ENCODE measurements at regions not wholly inside any gene's neighbourhood (a gene's known extent, or its start where the extent isn't known, plus 50 kb on each side); places are given as distances from the start of the nearest gene placed in this dataset.

DNA sequence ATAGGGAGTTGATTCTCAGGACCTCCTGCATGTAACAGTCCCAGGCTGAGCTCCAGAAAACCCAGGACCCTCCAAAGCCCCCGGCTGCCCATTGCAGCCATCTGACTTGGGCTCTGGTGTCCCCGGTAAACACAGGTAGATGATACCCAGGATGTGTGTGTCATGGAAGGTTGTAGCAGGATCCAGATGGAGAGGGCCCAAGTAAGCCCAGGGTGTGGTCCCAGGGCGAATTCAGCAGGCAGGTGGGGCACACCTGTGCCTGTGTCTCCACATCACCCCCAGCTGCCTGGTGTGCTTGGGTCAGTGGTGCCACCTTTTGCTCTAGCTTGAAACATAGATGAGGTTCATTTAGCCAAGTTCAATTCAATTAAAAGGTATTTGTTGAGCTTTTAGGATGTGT lies 524.1 kb downstream of the GLRX3 start:
- TF ChIP-seq, protein P1, sequence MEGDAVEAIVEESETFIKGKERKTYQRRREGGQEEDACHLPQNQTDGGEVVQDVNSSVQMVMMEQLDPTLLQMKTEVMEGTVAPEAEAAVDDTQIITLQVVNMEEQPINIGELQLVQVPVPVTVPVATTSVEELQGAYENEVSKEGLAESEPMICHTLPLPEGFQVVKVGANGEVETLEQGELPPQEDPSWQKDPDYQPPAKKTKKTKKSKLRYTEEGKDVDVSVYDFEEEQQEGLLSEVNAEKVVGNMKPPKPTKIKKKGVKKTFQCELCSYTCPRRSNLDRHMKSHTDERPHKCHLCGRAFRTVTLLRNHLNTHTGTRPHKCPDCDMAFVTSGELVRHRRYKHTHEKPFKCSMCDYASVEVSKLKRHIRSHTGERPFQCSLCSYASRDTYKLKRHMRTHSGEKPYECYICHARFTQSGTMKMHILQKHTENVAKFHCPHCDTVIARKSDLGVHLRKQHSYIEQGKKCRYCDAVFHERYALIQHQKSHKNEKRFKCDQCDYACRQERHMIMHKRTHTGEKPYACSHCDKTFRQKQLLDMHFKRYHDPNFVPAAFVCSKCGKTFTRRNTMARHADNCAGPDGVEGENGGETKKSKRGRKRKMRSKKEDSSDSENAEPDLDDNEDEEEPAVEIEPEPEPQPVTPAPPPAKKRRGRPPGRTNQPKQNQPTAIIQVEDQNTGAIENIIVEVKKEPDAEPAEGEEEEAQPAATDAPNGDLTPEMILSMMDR (IDR thresholded peaks at IDR 0.05): no peak
- no peak for TF ChIP-seq POLR2A (IDR thresholded peaks at IDR 0.05)
